ENCODE measurements at regions not wholly inside any gene's neighbourhood (a gene's known extent, or its start where the extent isn't known, plus 50 kb on each side); places are given as distances from the start of the nearest gene placed in this dataset.

DNA sequence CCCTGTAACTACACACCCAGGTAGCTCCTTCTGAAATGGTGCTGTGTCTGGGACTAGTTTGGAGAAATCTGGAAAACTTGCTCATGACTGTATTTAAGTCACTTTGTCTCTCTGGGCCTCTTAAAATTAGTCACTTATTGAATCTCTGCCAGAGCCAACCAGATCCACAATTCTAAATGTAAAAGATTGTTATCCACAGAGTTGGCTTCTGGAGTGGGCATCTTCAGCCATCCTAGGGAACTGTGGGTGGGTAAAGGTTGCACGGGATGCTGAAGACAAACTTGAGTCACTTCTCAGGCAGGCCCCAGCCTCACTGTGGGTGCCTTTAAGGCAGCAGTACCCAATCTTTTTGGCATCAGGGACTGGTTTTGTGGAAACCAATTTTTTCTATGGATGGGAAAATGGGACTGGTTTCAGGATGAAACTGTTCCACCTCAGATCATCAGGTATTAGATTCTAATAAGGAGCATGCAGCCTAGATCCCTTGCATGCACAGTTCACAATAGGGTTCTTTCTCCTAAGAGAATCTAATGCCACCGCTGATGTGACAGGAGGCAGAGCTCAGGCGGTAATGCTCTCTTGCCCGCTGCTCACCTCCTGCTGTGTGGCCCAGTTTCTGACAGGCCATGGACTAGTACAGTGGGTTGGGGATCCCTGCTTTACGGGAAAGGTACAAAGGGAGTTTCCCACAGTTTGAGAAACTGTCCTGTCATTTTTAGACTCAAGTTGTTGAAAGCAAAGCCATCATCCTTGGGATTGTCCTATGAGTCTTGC, 98.3 kb upstream of the SPRED2 start:
- Histone ChIP-seq H3K4me3 (no peak overlapping the region), H3K36me3 (no peaks in the 10 kb centered on the region), H3K4me1 (no peaks in the 10 kb centered on the region), H3K27ac (no peak overlapping the region), H3K9me3 (no peaks in the 10 kb centered on the region), H3K27me3 (no peaks in the 10 kb centered on the region)
- intact Hi-C loops (cut with DNase I) = no loop called here
- DNase-seq (ENCODE audit: low spot score in 2 of 2) = no peak
- TF ChIP-seq, protein P1, sequence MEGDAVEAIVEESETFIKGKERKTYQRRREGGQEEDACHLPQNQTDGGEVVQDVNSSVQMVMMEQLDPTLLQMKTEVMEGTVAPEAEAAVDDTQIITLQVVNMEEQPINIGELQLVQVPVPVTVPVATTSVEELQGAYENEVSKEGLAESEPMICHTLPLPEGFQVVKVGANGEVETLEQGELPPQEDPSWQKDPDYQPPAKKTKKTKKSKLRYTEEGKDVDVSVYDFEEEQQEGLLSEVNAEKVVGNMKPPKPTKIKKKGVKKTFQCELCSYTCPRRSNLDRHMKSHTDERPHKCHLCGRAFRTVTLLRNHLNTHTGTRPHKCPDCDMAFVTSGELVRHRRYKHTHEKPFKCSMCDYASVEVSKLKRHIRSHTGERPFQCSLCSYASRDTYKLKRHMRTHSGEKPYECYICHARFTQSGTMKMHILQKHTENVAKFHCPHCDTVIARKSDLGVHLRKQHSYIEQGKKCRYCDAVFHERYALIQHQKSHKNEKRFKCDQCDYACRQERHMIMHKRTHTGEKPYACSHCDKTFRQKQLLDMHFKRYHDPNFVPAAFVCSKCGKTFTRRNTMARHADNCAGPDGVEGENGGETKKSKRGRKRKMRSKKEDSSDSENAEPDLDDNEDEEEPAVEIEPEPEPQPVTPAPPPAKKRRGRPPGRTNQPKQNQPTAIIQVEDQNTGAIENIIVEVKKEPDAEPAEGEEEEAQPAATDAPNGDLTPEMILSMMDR (IDR thresholded peaks at IDR 0.05) = no peak

- TF ChIP-seq, protein P1 (IDR thresholded peaks at IDR 0.05) = no peak
- DNase-seq (ENCODE audit: low spot score in 2 of 2) = no peak
- no peaks in the 10 kb centered on the region for H3K36me3 ChIP-seq
- H3K4me1 ChIP-seq = no peaks in the 10 kb centered on the region
- H3K27ac ChIP-seq = no peak overlapping the region
- intact Hi-C loops (cut with DNase I) = no loop called here
- H3K27me3 ChIP-seq = no peaks in the 10 kb centered on the region
- no peaks in the 10 kb centered on the region for H3K9me3 ChIP-seq
- no peak overlapping the region for H3K4me3 ChIP-seq
Measured at GRCh38 chr2:65529419-65529818, 97.0 kb upstream of the SPRED2 start.

GRCh38 chr2:65528241-65528574, 95.8 kb upstream of the SPRED2 start:
- Histone ChIP-seq H3K4me1 (no peaks in the 10 kb centered on the region), H3K27me3 (no peaks in the 10 kb centered on the region), H3K27ac (no peak overlapping the region), H3K36me3 (no peaks in the 10 kb centered on the region), H3K4me3 (no peak overlapping the region), H3K9me3 (no peaks in the 10 kb centered on the region)
- intact Hi-C loops (cut with DNase I) = no loop called here
- TF ChIP-seq, protein P1 (IDR thresholded peaks at IDR 0.05) = no peak
- no peak for DNase-seq (ENCODE audit: low spot score in 2 of 2)

DNA sequence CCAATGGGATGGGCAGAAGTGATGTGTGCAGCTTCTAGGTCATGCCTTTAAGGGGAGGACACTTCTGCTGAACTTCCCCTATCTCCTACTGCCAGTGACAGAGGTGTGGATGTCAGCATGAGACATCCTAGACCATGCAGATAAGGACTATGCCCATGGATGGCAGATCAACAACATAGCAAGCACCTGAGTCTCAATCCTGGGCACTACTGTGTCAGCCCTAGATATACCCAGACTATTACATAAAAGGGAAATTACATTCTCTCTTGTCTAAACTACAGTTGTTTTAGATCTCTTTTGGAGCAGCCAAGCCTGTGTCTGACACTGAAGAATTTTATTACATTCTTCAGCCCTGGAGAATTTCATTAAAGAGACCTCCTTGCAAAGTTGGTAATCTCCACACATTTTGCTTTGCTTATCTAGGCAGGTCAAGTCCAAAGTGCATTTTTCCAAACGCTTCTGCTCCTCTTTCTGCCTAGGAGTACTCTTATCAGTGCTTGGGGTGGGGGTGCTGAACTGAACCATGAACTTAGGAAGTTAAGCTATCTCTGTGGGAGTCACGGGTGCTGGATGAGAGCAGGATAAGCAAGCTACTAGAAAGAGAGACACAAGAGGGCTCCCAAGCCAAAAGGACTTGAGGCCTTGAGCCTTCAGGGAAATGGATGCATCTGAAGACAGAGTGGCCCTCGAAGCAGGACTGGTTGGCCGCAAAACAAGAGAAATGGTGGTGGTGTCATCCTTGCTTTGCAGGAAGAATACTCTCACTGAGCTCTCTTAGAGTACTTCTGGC, 95.2 kb upstream of the SPRED2 start:
- intact Hi-C loops (cut with DNase I) = no loop called here
- Histone ChIP-seq H3K27ac (no peak overlapping the region), H3K27me3 (no peaks in the 10 kb centered on the region), H3K4me3 (no peak overlapping the region), H3K4me1 (no peaks in the 10 kb centered on the region), H3K9me3 (no peaks in the 10 kb centered on the region), H3K36me3 (no peaks in the 10 kb centered on the region)
- DNase-seq (ENCODE audit: low spot score in 2 of 2) = no peak
- TF ChIP-seq, protein P1 (IDR thresholded peaks at IDR 0.05) = no peak

GRCh38 chr2:65525616-65526231, 93.3 kb upstream of the SPRED2 start:
- Histone ChIP-seq H3K9me3 (no peaks in the 10 kb centered on the region), H3K27ac (no peak overlapping the region), H3K27me3 (no peaks in the 10 kb centered on the region), H3K36me3 (no peaks in the 10 kb centered on the region), H3K4me1 (no peaks in the 10 kb centered on the region), H3K4me3 (no peak overlapping the region)
- no peak for DNase-seq (ENCODE audit: low spot score in 2 of 2)
- TF ChIP-seq, protein P1 (IDR thresholded peaks at IDR 0.05) = no peak
- intact Hi-C loops (cut with DNase I) = no loop called here

Data from ascending aorta (tissue), 2 donors.